ENCODE measurements at regions not wholly inside any gene's neighbourhood (a gene's known extent, or its start where the extent isn't known, plus 50 kb on each side); places are given as distances from the start of the nearest gene placed in this dataset.

DNA sequence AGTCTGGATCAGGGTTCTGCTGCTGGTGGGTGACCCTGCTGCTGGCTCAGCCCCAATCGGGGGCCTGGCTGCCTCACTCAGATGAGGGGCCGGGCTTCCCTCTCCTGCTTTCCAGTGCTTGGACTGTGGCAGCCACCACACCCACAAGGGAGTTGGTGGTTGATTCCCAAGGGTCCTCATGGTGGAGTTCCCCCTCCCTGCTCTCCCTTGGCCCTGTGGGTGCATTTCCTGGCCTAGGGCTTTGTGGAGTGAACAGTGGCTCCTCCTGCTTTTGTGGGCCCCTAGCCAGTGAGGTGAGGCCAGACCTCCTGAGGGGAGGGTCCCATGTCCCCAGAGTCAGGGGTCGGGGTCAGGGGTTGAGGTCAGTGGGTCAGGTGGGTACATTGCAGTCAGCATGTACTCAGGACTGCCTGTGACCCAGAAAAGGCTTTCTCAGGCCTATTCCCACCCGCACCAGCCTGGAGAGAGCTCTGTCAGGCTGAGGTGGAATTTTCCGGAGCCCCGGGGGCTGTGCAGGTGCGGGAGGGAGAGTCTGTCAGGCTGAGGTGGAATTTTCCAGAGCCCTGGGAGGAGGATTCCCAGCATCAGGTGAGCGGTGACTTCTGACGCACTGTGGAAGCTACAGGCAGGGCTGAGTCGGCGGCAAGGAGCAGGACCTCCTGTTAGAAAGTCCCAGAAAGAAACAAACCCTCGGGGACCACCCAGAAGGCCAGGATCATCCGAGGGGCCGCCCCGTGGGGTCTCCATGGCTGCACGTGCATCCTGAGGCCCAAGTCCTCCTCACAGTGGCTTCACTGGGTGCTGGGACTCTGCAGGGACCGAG lies 94.4 kb upstream of the INSIG1 start:
- no peak for DNase-seq

- DNase-seq, result no peak
These were observed 93.6 kb upstream of the INSIG1 start for GRCh38 chr7:155203882-155204691.

GRCh38 chr7:155204744-155205367 lies 92.8 kb upstream of the INSIG1 start:
- no peak for DNase-seq

DNA sequence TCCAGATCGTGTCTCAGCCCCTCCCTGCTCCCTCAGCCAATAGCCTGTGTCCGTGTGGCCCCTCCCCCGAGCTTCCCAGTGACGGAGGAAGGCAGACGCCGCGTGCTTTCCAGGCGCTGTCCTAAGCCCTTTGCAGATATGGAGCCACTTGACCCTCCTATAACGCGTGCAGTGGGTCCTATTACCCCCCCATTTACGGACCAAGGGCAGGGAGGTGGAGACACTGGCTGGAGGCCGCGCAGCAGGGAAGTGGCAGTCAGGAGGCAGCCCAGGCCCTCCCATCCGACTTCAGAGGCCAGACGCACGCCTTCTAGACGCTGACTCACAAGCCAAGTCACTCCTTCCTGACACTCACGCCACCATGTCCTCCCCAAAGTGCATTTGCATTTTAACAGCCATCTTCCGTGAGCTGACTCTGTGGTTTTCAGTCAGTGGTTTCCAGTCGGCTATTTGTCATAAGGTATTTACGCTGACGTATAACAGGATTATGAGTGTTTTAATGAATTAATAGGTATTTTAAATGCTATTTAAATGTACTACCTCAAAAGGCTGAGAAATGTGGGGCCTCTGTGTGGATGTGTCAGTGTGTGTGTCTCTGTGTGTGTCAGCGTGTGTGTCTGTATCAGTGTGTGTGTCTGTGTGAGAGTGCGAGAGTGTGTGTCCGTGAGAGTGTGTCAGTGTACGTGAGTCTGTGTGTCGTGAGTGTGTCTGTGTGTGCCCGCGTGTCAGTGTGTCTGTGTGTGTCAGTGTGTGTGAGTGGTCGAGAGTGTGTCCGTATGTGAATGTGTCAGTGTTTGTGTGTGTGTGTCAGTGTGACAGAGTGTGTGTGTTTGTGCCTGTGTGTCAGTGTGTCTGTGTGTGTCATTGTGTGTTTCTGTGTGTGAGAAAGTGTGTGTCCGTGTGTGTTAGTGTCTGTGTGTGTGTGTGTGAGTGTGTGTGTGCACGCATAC lies 92.0 kb upstream of the INSIG1 start:
- no peak for DNase-seq

DNA sequence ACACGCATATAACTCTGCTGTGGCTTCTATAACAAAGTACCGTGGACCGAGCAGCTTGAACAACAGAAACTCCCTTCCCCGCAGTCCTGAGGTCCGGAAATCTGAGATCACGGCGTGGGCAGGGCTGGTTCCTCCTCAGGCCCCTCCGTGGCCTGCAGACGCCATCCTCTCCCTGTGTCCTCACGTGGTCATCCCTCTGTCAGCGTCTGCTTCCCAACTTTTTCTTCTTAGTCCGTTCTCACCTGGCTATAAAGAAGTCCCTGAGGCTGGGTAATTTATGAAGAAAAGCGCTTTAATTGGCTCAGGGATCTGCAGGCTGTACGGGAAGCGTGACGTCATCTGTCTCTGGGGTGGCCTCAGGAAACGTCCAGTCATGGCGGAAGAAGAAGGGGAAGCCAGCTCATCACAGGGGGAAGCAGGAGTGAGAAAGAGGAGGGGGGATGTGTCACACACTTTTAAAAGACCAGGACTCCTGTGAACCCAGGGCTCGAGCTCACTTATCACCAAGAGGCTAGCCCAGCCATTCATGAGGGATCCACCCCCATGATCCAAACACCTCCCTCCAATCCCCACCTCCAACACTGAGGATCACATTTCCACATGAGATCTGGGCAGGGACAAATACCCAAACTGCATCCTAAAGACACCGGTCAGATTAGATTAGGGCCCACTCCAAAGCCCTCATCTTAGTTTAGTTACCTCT lies 91.2 kb upstream of the INSIG1 start:
- DNase-seq, result no peak

DNA sequence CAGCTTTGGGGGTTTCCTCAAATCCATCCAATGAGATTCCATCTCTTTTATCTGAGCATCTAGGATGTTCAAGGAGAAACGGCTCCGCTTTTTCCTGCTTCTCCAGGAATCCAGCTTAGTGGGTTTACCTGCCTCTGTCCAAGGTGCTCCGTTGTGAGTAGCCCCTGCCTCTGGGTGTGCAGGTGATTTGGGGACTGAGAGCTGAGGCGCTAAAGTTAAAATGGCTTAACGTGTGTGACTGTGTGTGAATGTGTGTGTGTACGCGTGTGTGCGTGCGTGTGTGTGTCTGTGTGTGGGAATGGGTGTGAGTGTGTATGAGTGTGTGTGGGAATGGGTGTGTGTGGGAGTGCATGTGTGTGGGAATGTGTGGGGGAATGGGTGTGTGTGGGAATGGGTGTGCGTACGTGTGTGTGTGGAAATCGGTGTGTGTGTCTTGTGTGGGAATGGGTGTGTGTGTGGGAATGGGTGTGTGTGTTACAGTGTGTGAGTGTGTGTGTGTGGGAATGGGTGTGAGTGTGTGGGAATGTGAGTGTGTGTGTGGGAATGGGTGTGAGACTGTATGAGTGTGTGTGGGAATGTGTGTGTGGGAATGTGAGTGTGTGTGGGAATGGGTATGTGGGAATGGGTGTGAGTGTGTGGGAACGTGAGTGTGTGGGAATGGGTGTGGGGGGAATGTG lies 90.2 kb upstream of the INSIG1 start:
- no peak for DNase-seq

- no peak for DNase-seq
These were observed 88.8 kb upstream of the INSIG1 start for GRCh38 chr7:155208681-155209477.

GRCh38 chr7:155209478-155210319 lies 88.0 kb upstream of the INSIG1 start:
- no peak for DNase-seq

DNA sequence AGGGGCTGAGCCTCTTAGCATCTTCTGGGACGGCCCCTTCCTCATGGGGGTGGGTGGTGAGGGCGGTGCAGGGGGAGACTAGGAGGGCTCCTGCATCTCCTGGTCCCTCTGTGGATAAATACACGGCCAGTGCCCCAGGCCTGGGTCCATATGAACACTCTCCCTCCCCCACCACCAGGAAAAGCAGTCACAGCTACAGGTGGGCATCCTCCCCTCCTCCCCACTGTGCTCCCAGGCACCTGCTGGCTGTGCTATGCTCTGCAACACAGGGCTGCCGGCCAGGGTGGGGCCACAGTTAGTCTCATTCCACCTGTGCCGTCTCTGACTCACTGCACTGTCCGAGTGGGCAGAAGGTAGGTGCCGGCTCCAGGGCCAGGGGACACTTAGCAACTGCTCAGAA lies 87.3 kb upstream of the INSIG1 start:
- no peak for DNase-seq

GRCh38 chr7:155211173-155211572 lies 86.5 kb upstream of the INSIG1 start:
- DNase-seq, result no peak

GRCh38 chr7:155211761-155212160 lies 85.9 kb upstream of the INSIG1 start:
- no peak for DNase-seq

DNA sequence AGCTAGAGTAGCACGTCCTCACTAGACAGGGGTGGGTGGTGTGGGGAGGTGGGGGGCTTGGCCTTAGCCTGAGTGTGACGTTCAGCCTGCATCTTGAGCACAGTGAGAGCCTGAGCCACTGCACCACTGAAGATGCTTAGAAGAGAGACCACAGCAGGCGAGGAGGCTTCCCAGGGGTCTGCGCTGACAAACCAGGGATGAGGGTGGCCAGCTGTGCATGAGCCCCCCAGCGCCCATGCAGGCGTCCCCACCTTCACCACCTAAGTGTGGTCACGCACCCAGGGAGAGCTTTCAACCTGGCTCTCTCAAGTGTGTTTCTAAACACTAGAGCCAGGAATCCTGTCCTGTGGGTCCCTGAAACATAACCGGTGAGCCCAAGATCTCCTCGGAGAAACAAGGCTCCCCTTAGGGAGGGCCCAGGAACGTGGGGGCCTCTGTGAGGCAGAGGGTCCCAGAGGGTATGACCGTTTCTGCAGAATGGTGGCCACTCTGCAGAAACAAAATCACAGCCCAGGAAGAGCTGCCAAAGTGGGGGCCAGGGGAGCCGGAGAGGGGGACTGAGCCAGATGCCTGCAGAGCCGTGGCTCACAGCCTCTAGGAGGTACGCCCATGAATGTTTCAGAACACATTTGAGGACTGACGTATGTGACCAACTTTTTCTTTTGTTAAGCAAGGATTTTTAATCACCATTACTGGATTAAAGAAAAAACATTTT lies 85.2 kb upstream of the INSIG1 start:
- DNase-seq, result no peak

DNA sequence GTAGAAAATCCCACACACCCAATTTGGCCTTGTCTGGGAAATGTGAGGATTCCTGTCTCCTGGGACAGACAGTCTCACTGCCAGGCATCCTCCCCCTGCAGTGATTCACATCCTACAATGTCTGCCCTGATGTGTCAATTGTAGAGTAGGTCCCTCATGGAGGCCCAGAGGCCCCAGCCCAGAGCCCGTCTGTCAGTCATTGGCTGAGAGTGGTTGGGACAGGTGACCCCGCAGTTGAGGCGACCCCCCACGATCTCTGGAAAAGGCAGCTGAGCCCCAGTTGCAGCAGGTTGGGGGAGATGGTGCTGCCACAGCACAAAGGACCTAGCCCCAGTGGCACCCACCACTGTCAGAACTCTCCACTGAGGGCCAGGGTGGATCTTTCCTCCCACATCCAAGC lies 84.3 kb upstream of the INSIG1 start:
- DNase-seq, result no peak

DNA sequence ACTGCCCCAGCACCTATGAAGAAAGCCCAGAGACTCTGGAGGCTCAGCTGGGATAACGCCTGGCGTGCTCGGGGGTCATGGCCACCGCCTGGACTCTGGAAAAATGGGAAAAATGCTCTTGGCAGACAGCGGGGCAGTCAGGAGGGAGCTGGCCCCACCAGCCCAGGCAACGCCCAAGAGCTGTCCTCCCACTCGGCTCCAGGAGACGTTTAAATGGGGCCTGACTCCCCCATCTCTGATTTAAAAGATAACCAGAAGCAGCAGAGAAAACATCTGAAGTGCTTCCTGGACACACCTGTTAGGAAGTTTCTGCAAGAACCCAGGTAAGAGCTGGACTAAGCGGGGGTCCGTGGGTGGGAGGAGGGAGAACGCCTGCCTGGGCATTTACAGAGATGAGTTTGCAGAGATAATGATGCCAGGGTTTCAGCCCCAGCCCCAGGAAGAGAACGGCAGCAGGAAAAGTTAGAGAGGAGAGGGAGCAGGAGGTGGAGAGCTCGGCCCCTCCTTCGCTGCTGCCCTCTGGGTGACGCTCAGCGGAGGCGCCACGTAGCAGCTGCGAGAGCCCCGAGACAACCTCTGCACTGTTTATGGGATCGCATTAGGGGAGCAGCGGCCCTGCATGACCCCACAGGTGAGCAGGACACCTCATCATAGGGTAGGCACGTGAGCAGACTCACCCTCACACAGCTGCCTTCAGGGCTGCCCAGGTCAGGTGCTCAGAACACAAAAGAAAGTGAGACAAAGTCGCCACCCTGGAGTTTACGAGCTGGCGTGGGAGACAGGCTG lies 83.5 kb upstream of the INSIG1 start:
- no peak for DNase-seq

GRCh38 chr7:155215576-155216325 lies 81.9 kb upstream of the INSIG1 start:
- no peak for DNase-seq

GRCh38 chr7:155216475-155217272 lies 81.0 kb upstream of the INSIG1 start:
- DNase-seq, result no peak
